GM23338 (cell line): ENCODE measurements at regions not wholly inside any gene's neighbourhood (a gene's known extent, or its start where the extent isn't known, plus 50 kb on each side); places are given as distances from the start of the nearest gene placed in this dataset.

Experiments
- ATAC-seq: fragments of 200-7000 bp; cut with Tn5 transposase; 3 replicates; pipeline ENCODE4 v1.9.1; 2020
- DNase-seq: peaks from one replicate; pipeline ENCODE4 v3.0.0-alpha.2; 2015; ENCODE audit warnings: low spot score
- H2AFZ ChIP-seq: fragments of 200-600 bp; sonication (generic); 2 replicates; pipeline ENCODE4 v1.8.0; 2016; ENCODE audit warnings: antibody characterized with exemption, mild to moderate bottlenecking, moderate library complexity
- H3F3A ChIP-seq: fragments of 200-600 bp; sonication (generic); replicated peaks from 2 replicates; pipeline ENCODE4 v1.8.0; 2017; ENCODE audit warnings: antibody characterized with exemption, mixed run types, low read depth
- H3K27ac ChIP-seq: fragments of 200-600 bp; sonication (generic); 2 replicates; pipeline ENCODE4 v1.6.1; 2016; ENCODE audit warnings: low read depth
- H3K27me3 ChIP-seq: fragments of 200-600 bp; sonication (generic); 2 replicates; pipeline ENCODE4 v1.8.0; 2016; ENCODE audit warnings: mild to moderate bottlenecking, mixed run types, moderate library complexity; ENCODE audit not compliant: insufficient read depth
- H3K36me3 ChIP-seq: fragments of 200-600 bp; sonication (generic); 2 replicates; pipeline ENCODE4 v1.8.0; 2016; ENCODE audit warnings: mild to moderate bottlenecking; ENCODE audit not compliant: insufficient read depth
- H3K4me1 ChIP-seq: fragments of 200-600 bp; sonication (generic); 2 replicates; pipeline ENCODE4 v1.8.0; 2016; ENCODE audit warnings: mild to moderate bottlenecking, moderate library complexity; ENCODE audit not compliant: insufficient read depth
- H3K4me2 ChIP-seq: fragments of 200-600 bp; sonication (generic); 2 replicates; pipeline ENCODE4 v1.7.1; 2017; ENCODE audit warnings: mixed run types
- H3K4me3 ChIP-seq: fragments of 200-600 bp; sonication (generic); 2 replicates; pipeline ENCODE4 v1.6.1; 2016; ENCODE audit warnings: mixed run types
- H3K79me2 ChIP-seq: fragments of 200-600 bp; sonication (generic); replicated peaks from 2 replicates; pipeline ENCODE4 v1.8.0; 2017; ENCODE audit warnings: mild to moderate bottlenecking; ENCODE audit not compliant: insufficient read depth
- H3K9me2 ChIP-seq: fragments of 200-600 bp; sonication (generic); 2 replicates; pipeline ENCODE4 v1.8.0; 2017; ENCODE audit not compliant: insufficient read depth
- H4K20me1 ChIP-seq: fragments of 200-600 bp; sonication (generic); replicated peaks from 2 replicates; pipeline ENCODE4 v1.8.0; 2017; ENCODE audit warnings: mild to moderate bottlenecking; ENCODE audit not compliant: insufficient read depth
- H3K27ac Mint-ChIP-seq: 2 replicates; pipeline ENCODE4 v1.8.0; 2020; ENCODE audit warnings: inconsistent platforms, mild to moderate bottlenecking, moderate library complexity, mixed read lengths
- H3K27me3 Mint-ChIP-seq: 3 replicates; pipeline ENCODE4 v1.8.0; 2022; ENCODE audit warnings: low read depth, mild to moderate bottlenecking, moderate library complexity, mixed read lengths, inconsistent platforms; ENCODE audit not compliant: insufficient read depth, poor library complexity
- H3K36me3 Mint-ChIP-seq: 3 replicates; pipeline ENCODE4 v1.8.0; 2021; ENCODE audit warnings: low read depth, mild to moderate bottlenecking, inconsistent platforms, moderate library complexity, mixed read lengths
- H3K4me1 Mint-ChIP-seq: 3 replicates; pipeline ENCODE4 v1.8.0; 2020; ENCODE audit warnings: mild to moderate bottlenecking, inconsistent platforms, mixed read lengths
- H3K4me3 Mint-ChIP-seq: 3 replicates; pipeline ENCODE4 v1.8.0; 2021; ENCODE audit warnings: moderate library complexity, mild to moderate bottlenecking, inconsistent platforms, mixed read lengths
- H3K9me3 Mint-ChIP-seq: 3 replicates; pipeline ENCODE4 v1.8.0; 2020; ENCODE audit warnings: moderate library complexity, mild to moderate bottlenecking, inconsistent platforms, mixed read lengths
- CREB1 ChIP-seq: fragments of 250-450 bp; sonication (Bioruptor Pico); IDR thresholded peaks from 2 replicates; pipeline ENCODE4 v1.5.0; 2020; ENCODE audit warnings: low read depth, mild to moderate bottlenecking, moderate library complexity
- CTCF ChIP-seq, 2 experiments: fragments of 200-600 bp in 1 of 2; sonication (generic) in 1 of 2; conservative IDR thresholded peaks; 2 replicates each; pipeline versions ENCODE4 v1.5.1 to v1.6.1; 2016 to 2017; ENCODE audit warnings: antibody characterized with exemption in 2 of 2, low read depth in 2 of 2, mild to moderate bottlenecking in 2 of 2, moderate library complexity in 1 of 2
- ETS1 ChIP-seq: IDR thresholded peaks from 2 replicates; pipeline ENCODE4 v1.6.1; 2016; ENCODE audit warnings: antibody characterized with exemption
- EZH2 ChIP-seq: fragments of 200-600 bp; sonication (generic); IDR thresholded peaks from one replicate; pipeline ENCODE4 v1.8.0; 2017; ENCODE audit warnings: antibody characterized with exemption, mild to moderate bottlenecking, low read depth; ENCODE audit not compliant: unreplicated experiment
- EZH2phosphoT487 ChIP-seq: fragments of 200-600 bp; sonication (generic); IDR thresholded peaks from one replicate; pipeline ENCODE4 v1.8.1; 2018; ENCODE audit warnings: antibody characterized with exemption; ENCODE audit not compliant: unreplicated experiment
- JUNB ChIP-seq: IDR thresholded peaks from one replicate; pipeline ENCODE4 v1.6.1; 2016; ENCODE audit warnings: antibody characterized with exemption; ENCODE audit not compliant: unreplicated experiment
- NANOG ChIP-seq: IDR thresholded peaks from 2 replicates; pipeline ENCODE4 v1.6.1; 2016; ENCODE audit warnings: antibody characterized with exemption, borderline replicate concordance
- POLR2AphosphoS5 ChIP-seq: IDR thresholded peaks from 2 replicates; pipeline ENCODE4 v1.6.1; 2016; ENCODE audit warnings: antibody characterized with exemption, low read depth
- STAT1 ChIP-seq: IDR thresholded peaks from one replicate; pipeline ENCODE4 v1.6.1; 2016; ENCODE audit warnings: antibody characterized with exemption; ENCODE audit not compliant: unreplicated experiment
- ZNF331 ChIP-seq: fragments of 250-450 bp; sonication (Bioruptor Pico); IDR thresholded peaks from 2 replicates; pipeline ENCODE4 v1.5.0; 2020; ENCODE audit warnings: low read depth, mild to moderate bottlenecking, moderate library complexity
- ZNF462 ChIP-seq: fragments of 250-450 bp; sonication (Bioruptor Pico); IDR thresholded peaks from 2 replicates; pipeline ENCODE4 v1.5.0; 2020; ENCODE audit warnings: mild to moderate bottlenecking, moderate library complexity

- H3K79me2 ChIP-seq = peaks cover 20% of the 10 kb centered on the region; the same call in 1 of the 2 replicates
- no peak overlapping the region; the same call in 1 of the 2 replicates for H3K4me3 ChIP-seq
- H3K27me3 Mint-ChIP-seq = peaks cover 2% of the 10 kb centered on the region
- TF ChIP-seq EZH2 (no peak), ZNF331 (CRISPR knock-in tag) (no peak), CTCF (conservative IDR thresholded peaks at IDR 0.05; ENCODE audit: low read depth in 2 of 2) (no peak), POLR2AphosphoS5 (no peak), CREB1 (no peak), EZH2phosphoT487 (no peak), STAT1 (no peak), ETS1 (no peak), ZNF462 (no peak), NANOG (no peak), JUNB (no peak)
- H4K20me1 ChIP-seq = no peaks in the 10 kb centered on the region
- H3K4me2 ChIP-seq = peak overlapping the region; percentile 61
- no peaks in the 10 kb centered on the region for H3K9me3 Mint-ChIP-seq
- no peaks in the 10 kb centered on the region for H3K36me3 Mint-ChIP-seq
- no peaks in the 10 kb centered on the region for H3K36me3 ChIP-seq
- H3K27me3 ChIP-seq = no peaks in the 10 kb centered on the region
- no peak overlapping the region for H3K4me3 Mint-ChIP-seq
- DNase-seq = no peak
- H3K4me1 Mint-ChIP-seq = peaks cover 45% of the 10 kb centered on the region
- H3K27ac ChIP-seq = no peak overlapping the region
- peak overlapping the region; percentile 3 for H3K27ac Mint-ChIP-seq
- H3K4me1 ChIP-seq = peaks cover 37% of the 10 kb centered on the region
- ATAC-seq = peak; percentile 33; the same call in 1 of the 3 replicates
- H3F3A ChIP-seq = no peaks in the 10 kb centered on the region
- H2AFZ ChIP-seq = no peak overlapping the region
- no peaks in the 10 kb centered on the region for H3K9me2 ChIP-seq
Measured at GRCh38 chr7:130939321-130940095, 205.5 kb upstream of the KLF14 start.
